Adipocyte (in vitro differentiated cells): ENCODE measurements at regions not wholly inside any gene's neighbourhood (a gene's known extent, or its start where the extent isn't known, plus 50 kb on each side); places are given as distances from the start of the nearest gene placed in this dataset.
"Not testable (repeated sequence)": the region's sequence is repeated elsewhere in the genome, so short reads cannot be mapped to it uniquely, and the experiment has no call there.

ENCODE experiments used
- DNase-seq: peaks from one replicate; pipeline ENCODE4 v3.0.0-alpha.2; 2015; ENCODE audit warnings: low read depth
- H3K27me3 ChIP-seq: replicated peaks from 2 replicates; pipeline ENCODE4 v1.7.0; 2013; ENCODE audit warnings: mild to moderate bottlenecking, low read length, moderate library complexity; ENCODE audit not compliant: control insufficient read depth, insufficient read depth
- H3K36me3 ChIP-seq: 2 replicates; pipeline ENCODE4 v1.7.0; 2013; ENCODE audit warnings: low read length, mild to moderate bottlenecking, moderate library complexity; ENCODE audit not compliant: control insufficient read depth, insufficient read depth, severe bottlenecking
- H3K4me1 ChIP-seq: 2 replicates; pipeline ENCODE4 v1.7.0; 2013; ENCODE audit warnings: mild to moderate bottlenecking, low read length, moderate library complexity; ENCODE audit not compliant: control insufficient read depth, insufficient read depth
- H3K4me3 ChIP-seq: 2 replicates; pipeline ENCODE4 v1.7.0; 2013; ENCODE audit warnings: mild to moderate bottlenecking, low read length, moderate library complexity
- H3K9ac ChIP-seq: 2 replicates; pipeline ENCODE4 v1.7.0; 2013; ENCODE audit warnings: mild to moderate bottlenecking, low read length, moderate library complexity
- H3K9me3 ChIP-seq: 2 replicates; pipeline ENCODE4 v1.7.0; 2013; ENCODE audit warnings: mild to moderate bottlenecking, low read length, moderate library complexity; ENCODE audit not compliant: control insufficient read depth

- not testable (repeated sequence) for DNase-seq, H3K27me3 ChIP-seq, H3K4me1 ChIP-seq, H3K9ac ChIP-seq, H3K36me3 ChIP-seq, H3K4me3 ChIP-seq, H3K9me3 ChIP-seq
Observed at GRCh38 chr4:189551931-189552670, 388.6 kb upstream of the FRG1 start.

- DNase-seq, H3K27me3 ChIP-seq: not testable (repeated sequence)
Observed at GRCh38 chr4:189560605-189561004, 380.1 kb upstream of the FRG1 start.

DNA sequence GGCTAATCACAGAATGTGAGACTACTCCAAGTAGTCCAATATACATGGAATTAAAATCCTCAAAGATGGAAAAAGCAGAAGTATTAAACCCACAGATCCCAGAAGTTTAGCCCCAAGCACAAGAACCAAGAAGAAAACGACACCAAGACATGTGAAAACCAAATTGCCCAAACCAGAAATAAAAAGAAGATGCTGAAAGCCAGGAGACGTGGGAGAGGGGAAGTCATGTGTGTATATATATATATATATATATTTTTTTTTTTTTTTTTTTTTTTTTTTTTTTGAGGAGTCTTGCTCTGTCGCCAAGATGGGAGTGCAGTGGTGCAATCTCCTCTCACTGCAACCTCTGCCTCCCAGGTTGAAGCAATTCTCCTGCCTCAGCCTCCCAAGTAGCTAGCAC, 376.9 kb upstream of the FRG1 start:
- H3K4me3 ChIP-seq, H3K9ac ChIP-seq, H3K4me1 ChIP-seq, H3K27me3 ChIP-seq, H3K9me3 ChIP-seq, DNase-seq, H3K36me3 ChIP-seq: not testable (repeated sequence)

More at GRCh38 chr4:189560605-189561004, 380.1 kb upstream of the FRG1 start:
- not testable (repeated sequence) for H3K9me3 ChIP-seq, H3K4me3 ChIP-seq, H3K9ac ChIP-seq, H3K36me3 ChIP-seq, H3K4me1 ChIP-seq

- H3K9ac ChIP-seq, H3K36me3 ChIP-seq, DNase-seq: not testable (repeated sequence)
Observed at GRCh38 chr4:189566271-189566670, 374.4 kb upstream of the FRG1 start.

GRCh38 chr4:189566900-189567299, 373.8 kb upstream of the FRG1 start:
- not testable (repeated sequence) for H3K27me3 ChIP-seq, H3K36me3 ChIP-seq, H3K4me1 ChIP-seq, H3K9ac ChIP-seq, DNase-seq, H3K9me3 ChIP-seq, H3K4me3 ChIP-seq

More at GRCh38 chr4:189566271-189566670, 374.4 kb upstream of the FRG1 start:
- not testable (repeated sequence) for H3K27me3 ChIP-seq, H3K4me1 ChIP-seq, H3K9me3 ChIP-seq, H3K4me3 ChIP-seq

DNA sequence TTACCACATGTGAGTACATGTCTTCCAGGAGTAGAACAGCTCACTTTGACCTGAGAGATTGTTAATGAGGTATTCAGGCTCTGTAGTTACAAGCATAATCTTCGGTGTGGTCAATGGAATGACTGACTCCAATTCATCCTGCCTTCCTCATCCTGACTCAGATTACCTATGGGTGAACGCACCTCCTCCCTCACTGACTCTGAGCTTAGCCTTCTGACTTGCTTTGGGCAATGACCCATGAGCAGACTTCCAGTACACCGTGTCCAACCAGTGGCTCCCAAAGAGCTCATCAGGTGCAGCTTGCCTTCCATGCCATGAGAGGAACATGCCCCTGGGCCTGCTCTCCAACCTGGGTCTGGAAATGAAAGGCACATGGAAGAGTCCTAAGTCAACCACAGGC, 361.0 kb upstream of the FRG1 start:
- not testable (repeated sequence) for H3K9ac ChIP-seq, H3K36me3 ChIP-seq, H3K9me3 ChIP-seq, DNase-seq, H3K4me3 ChIP-seq, H3K27me3 ChIP-seq, H3K4me1 ChIP-seq

GRCh38 chr4:189586908-189587632, 353.6 kb upstream of the FRG1 start:
- H3K4me1 ChIP-seq: not testable (repeated sequence)

GRCh38 chr4:189589201-189589600, 351.5 kb upstream of the FRG1 start:
- H3K27me3 ChIP-seq, H3K36me3 ChIP-seq, H3K9ac ChIP-seq, H3K9me3 ChIP-seq, DNase-seq, H3K4me3 ChIP-seq, H3K4me1 ChIP-seq: not testable (repeated sequence)

More at GRCh38 chr4:189586908-189587632, 353.6 kb upstream of the FRG1 start:
- not testable (repeated sequence) for H3K9me3 ChIP-seq, H3K9ac ChIP-seq, H3K4me3 ChIP-seq, H3K36me3 ChIP-seq, H3K27me3 ChIP-seq, DNase-seq

DNA sequence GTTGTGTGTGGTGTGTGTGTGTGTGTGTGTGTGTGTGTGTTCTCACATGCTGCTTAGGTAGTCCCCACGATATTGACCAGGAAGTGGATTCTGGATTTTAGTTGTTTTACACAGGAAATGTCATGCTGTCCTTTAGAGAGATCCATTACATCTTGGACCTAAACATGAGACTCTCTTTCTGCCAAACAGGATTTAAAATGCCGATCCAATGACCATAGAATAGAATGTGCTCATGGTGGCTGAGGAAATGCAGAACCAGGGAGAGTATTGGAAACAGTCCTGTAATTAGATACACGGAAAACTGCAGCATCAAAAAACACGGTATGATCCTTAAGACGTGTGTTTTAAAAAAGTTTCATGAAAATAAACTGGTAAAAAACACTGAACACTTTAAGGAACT, 347.8 kb upstream of the FRG1 start:
- H3K9ac ChIP-seq: no peak overlapping the region
- no peaks in the 10 kb centered on the region for H3K4me1 ChIP-seq
- no peaks in the 10 kb centered on the region for H3K9me3 ChIP-seq
- no peaks in the 10 kb centered on the region for H3K36me3 ChIP-seq
- no peak overlapping the region for H3K4me3 ChIP-seq
- no peak for DNase-seq
- no peaks in the 10 kb centered on the region for H3K27me3 ChIP-seq

DNA sequence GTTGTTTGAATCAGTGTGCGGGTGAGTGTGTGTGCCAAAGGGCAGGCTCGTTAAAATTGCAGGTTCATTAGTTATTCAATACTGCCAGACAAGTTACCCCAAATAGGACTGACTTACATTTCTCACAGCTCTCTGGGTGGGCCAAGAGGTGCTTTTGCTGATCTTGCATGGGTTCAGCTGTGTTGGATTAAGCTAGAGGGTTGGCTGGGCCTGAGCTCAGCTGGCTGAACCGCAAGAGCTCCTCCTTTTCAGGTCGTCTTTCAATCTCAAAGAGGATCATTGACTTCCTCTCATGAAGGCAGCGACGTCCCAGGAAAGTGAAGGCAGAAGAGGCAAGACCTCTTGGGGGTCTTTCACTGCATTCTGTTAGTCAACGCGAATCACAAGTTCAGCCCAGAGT, 343.3 kb upstream of the FRG1 start:
- Histone ChIP-seq H3K9ac (no peak overlapping the region), H3K4me1 (no peaks in the 10 kb centered on the region), H3K9me3 (peaks cover 4% of the 10 kb centered on the region), H3K27me3 (no peaks in the 10 kb centered on the region), H3K36me3 (no peaks in the 10 kb centered on the region), H3K4me3 (no peak overlapping the region)
- DNase-seq: no peak

DNA sequence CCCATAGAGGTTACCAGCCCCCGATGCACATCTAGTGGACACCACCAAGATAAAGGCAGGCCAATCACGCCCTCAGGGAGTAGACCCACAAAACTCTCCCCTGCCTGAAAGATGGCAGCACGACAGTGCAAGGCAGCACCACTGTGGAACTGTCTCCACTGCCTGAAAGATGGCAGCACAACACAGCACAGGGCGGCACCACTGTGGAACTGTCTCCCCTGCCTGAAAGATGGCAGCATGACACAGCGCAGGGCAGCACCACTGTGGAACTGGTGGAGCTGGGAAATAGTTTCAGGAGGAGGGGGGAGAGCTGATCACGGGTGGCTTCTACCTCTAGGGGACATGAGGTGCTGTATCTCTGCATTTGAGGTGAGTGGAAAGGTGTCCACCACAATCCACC, 340.4 kb upstream of the FRG1 start:
- Histone ChIP-seq H3K4me3 (no peak overlapping the region), H3K9me3 (peaks cover 4% of the 10 kb centered on the region), H3K9ac (no peak overlapping the region), H3K36me3 (no peaks in the 10 kb centered on the region), H3K27me3 (no peaks in the 10 kb centered on the region), H3K4me1 (no peaks in the 10 kb centered on the region)
- DNase-seq: no peak
